ENCODE measurements at regions not wholly inside any gene's neighbourhood (a gene's known extent, or its start where the extent isn't known, plus 50 kb on each side); places are given as distances from the start of the nearest gene placed in this dataset.

DNA sequence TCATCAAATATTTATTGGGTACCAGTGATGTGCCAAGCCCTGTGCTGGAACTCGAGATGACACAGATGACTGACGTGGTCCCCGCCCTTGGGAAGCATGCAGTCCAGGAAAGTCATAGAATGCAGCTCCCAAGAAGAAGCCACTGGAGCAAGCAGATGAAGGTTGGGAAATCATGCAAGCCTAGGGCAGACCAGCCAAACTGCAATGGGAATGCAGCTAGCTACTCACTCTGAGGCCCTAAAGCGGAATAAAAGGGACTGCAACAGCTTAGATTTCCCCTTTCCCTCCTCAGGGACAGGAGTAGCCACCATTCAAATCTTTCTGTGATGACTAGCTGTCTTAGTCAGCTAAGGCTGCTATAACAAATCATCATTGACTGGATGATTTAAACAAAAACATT is 152.2 kb downstream of the MAFB start:
- no peak for DNase-seq

DNA sequence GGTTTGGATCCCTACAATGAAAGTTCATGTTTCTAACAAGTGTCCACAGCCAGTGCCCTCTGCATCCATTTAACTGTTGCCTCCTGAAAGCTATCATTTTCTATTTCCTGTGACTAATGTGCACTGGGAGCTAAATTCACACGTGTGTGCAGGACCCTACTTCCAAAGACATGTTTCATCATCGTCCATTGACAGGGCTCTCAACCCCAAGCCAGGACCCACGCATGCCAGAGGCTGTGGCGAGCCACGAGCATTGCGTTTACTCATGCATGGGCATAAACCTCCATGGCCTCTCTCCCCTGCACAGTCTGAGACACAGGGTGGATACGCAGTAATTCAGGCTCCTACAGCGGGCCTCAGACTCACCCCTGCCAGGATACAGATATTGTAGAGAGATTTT is 153.2 kb downstream of the MAFB start:
- DNase-seq: no peak

DNA sequence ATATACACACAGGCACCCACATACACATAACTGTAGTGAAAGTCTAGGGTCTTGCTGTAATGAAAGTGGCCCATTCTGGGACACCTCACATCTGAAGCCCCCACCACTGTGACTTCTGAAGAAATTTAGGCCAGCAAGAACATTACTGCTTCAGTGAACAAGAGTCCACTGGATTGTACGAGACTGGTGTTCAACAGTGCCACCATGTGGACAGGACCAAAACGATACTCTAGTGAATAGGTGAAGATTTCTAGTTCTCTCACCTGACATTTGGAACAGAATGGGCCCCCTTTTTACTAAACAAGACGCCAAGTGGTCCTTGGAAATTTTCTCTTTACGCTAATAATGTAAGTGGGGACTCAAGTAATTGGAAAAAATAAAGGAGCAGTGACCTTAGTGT is 156.9 kb downstream of the MAFB start:
- DNase-seq: no peak

DNA sequence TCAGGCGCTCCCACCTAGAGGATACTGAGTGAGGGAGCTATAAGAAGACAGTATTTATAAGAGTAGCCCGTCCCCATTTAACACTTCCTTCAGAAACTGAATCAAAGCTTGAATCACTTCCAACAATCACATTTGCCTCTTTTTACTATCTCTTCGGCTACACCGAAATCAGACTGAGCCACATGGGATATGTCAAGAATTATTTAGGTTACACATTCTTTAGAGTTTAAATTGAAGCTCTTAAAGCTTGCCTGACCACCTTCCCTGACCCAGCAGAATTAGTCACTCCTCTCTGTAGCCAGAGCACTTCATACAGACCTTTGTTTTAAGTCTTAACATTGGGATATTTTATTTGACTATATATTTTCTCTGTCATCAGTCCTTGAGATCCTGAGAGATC is 163.7 kb downstream of the MAFB start:
- no peak for DNase-seq

DNA sequence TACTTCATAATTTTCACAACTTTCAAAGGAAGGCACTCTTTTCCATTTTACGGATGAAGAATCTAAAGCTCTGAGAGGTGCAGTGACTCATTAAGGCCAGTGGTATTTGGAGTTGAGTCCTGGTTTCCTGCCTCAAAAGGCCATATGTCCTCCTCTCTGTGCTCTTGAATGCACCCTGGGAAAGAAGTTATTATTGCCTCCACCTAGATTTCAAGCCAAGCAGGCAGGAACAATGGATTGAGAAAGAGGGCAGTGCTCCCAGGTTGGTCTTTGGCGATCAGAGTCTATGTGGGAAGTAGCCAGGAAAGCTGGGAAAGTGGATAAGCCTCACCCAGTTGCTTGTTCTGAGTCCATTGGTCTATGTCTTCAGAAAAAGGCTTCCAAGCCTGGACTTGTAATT is 165.0 kb downstream of the MAFB start:
- DNase-seq: no peak

DNA sequence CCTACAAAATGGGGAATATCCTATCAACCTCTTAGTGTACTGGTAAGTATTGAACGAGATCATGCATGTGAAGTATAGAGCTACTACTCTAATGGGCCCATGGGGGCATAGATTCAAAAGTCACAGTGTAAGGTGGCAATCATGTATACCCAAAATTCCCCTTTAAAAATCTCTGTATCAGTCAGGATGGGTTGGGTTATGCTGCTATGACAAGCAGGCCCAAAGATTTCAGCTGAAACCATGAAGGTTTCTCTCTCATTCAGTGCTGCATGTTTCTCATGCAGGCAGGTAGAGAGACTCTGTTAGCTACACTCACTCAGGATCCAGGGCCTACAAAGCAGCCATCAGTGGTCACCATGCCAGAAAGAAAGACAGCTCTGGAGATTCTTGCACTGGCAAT is 166.6 kb downstream of the MAFB start:
- DNase-seq: no peak

DNA sequence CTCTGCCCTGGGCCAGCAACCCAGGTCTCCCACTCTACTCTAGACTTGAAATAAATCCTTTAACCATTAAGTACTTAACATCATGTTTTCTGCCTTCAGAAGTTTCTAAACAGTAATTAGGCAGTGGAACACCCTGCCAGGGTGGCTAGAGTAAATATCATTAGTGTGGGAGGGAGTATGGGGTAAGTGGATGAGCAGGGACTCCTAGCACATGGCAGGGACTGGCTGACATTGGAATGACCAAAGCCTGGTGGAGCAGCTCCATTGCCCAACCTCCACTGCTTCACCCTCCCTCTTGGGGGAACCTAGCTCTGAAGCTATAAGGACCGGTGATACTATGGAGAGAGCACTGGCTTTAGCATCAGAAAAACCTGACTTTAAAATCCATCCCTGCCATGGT is 167.1 kb downstream of the MAFB start:
- DNase-seq: no peak

DNA sequence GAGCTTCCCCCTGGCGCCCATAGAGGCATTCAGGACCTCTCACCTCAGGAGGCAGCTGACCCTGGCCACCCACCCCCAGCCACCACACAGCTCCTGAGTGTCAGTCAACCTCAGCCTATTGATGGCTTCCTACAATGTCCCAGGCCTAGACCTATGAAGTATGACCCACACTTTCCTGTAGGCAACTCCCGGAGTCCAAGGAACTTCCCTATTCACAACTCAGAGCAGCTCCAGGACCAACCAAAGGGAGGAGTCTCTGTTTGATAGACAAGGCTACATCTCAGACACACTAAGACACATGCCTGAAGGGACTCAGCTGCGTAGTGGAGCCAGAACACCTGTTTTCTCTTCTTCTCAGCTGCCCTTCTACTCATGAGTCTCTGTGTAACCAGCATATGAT is 169.1 kb downstream of the MAFB start:
- no peak for DNase-seq

DNA sequence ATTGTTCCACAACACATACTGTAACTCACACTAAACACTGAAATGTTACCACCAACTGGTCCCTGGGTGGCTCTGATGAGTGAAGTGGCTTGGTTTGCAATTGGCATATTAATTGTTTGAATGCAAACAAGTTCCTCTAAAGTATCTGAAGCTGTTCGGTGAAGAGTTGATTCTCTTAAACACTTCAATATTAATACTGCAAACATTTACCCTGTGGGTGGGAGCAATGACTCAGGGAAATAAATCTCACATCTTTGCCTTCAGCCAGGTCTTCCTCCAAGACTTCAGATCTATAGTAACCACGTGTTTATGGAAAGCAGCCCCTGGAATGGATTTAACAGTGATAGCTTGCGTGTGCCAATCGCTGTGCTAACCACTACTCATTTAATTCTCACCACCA is 176.0 kb downstream of the MAFB start:
- no peak for DNase-seq

DNA sequence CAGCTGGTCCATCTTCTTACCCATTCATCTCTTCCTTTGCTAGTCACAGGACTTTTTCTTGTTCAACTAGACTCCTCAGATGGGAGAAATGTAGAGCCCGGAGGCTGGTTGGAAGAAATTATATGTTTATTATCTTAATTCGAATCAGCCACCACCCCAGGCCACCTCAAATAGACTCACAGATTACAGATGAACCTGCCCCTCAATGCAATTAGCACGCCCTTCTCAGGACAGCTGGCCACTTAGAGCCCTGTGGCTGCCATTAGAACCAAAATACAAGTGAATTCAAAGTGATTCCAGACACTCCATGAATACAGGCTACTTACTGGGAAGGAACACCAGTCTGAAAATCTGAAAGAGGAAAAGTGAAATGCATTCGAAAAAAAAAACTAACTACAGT is 176.4 kb downstream of the MAFB start:
- no peak for DNase-seq

DNA sequence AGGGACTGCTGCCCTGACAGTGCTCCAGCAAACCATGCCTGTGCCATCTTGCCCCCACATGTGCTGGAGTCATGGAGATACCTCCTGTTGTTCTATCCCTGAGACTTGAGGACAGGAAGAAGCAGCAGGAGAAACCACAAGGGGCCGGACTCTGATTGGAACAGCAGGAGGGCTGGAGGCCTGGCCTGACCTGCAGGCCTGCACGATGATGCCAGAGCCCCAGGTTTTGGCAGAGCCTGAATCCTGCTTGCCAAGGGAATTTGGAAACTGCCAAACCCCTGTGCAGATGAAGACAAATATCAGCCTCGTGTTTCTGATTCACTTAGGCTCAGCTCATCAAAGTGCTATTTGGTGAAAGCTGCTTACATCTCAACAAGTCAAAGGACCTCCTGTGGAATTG is 177.6 kb downstream of the MAFB start:
- no peak for DNase-seq

DNA sequence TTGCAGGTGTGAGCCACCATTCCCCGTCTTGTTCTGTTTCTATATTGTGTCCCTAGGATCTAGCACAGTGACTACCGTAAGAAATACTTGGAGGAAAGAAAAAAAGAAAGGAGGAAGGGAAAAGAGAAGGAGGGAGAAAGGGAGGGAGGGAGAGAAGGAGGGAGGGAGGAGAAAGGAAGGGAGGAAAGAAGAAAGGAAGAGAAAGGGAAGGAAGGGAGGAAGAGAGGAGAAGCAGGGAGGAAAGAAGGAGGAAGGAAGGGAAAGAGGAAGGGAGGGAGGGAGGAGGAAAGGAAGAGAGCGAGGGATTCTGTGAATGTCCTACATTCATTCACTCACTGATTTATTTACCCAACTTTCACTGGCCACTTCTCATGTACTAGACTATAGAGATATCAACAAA is 178.4 kb downstream of the MAFB start:
- DNase-seq: no peak

DNA sequence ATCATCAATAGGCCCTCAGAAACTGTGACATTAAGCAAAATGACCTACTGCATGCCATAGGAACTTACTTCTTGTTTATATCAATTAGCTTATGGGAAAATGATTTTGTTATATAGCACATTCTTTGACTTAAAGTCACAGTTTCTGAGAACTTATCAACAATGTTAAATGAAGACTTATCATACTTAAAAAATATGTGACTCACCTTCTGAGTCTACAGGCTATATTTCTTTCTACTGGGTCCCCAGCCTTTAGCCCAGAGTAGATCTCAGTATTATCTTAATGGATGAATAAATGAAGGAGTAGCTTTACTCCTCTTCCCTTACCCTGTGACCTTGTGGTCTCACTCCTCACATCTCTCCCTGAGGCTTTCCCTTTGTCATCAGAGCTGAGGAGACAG is 180.2 kb downstream of the MAFB start:
- no peak for DNase-seq

DNA sequence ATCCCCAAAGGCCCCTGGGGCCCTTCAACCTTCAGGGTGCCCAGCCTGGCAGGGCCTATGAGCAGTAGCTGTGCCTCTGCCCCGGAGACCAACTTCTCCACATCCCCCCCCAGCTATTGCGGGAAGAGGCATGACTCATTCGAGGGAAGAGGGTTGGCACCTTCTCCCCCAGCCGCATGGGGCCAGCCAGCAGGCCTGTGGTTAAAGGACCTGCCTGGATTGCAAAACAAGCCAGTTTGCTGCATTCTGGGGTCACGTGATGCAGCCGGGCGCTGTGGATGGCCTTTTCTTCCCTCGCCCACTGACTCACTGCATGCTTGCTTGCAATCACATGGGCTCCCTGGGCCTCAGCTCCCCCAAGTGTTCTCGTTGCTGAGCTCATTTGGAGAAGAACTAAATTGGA is 182.5 kb downstream of the MAFB start:
- DNase-seq: no peak

DNA sequence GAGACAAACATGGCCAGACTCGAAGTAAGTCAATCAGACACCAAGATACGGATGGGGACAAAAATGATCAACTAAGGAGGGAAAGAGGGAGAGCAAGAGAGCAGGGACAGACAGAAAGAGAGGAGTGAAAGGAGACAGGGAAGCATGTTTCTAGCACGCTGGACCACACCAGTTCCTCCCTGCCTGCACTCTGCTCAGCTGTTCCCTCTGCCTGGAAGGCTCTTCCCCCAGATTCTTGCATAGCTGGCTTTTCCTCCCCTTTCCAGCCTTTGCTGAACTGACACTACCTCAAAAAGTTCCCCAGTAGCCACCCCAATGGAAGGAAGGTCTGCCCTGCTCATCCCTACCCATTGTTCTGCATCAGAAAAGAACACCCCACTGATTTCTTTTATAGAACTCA is 185.9 kb downstream of the MAFB start:
- no peak for DNase-seq

DNA sequence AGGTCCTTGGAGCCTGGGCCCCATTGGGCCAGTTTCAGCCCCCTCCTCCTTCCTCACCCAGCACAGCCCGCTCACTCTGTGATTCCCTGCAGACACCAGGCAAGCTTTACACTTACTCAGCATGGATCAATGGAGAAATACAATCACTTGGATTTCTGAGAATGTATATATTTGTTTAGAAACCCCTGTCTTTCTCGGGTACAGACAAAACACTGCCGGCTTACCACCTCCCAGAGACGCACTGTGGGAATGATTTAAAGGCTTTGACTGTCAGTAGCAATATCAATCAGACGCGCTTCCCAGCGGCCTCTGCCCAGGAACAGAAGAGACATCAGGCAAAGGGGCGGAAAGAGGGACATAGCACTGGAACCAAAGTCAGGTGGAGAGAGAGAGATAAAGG is 186.5 kb downstream of the MAFB start:
- DNase-seq: no peak

DNA sequence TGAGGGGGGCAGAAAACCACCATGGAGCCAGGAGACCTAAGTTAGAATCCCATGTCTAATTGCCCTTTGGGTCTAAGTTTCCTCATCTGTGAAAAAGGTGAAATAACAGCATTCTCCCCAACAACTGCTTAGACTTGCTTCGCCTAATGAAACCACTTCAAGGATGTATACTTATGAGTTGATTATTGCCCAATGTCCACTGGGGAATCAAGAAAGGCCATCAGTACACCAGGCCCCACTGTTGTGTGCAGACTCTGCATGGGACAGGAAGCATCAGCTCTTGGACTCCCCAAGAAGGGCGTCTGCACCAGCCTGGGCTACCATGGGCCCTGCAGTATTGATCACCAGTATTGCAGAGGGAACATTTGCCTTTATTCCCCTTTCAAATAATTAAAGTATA is 189.6 kb downstream of the MAFB start:
- DNase-seq: no peak

DNA sequence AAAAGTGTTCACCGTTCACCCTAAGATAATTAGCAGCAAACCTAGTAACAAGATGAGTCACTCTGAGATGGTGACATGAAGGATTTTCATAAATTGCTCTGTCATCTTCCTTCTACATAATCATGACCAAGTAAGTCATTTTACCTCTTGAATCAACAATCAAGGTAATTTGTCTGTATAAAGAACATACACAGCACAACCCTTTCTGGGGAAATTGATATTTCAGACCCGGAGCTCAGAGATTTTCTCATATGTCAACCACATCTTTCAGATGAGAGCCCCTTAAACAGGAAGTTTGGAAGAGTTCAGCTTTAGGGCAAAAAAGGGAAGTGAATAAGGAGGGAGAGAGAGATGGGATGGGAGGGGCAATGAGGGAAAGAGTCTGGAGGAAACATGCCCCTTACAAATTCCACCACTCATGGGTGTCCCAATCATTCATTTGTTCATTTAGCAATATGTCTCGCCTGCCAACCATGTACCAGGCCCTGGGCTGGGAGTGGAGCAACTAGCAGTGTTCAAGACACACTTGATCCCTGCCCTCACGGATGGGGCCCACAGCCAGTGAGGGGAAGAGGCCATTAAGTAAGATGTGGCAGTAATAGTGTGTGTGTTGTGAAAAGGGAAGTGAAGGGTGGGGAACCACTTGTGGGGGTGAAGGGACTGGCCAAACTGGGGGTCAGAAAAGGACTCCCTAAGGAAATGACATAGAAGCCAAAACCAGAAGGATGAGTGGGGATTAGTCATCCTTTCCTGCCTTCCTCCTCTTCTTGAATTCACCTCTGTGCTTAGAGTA is 190.9 kb downstream of the MAFB start:
- DNase-seq: no peak

DNA sequence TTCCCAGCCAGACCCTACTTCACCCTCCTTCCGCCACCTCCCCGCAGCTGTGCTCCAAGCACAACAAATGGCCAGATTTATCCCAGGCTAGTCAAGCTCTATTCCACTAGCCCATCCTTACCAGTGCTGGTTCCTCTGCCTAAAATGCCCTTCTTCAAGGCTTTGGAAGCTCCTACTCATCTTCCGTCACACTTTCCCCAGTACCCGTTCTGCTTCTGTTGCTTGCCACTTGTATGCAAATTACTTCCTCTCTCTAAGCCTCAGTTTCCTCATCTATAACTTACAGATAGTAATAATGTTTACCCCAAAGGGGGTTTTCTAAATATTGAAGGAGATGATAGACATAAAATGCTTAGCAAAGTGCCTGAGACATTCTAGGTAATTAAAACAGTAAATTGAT is 193.1 kb downstream of the MAFB start:
- no peak for DNase-seq

DNA sequence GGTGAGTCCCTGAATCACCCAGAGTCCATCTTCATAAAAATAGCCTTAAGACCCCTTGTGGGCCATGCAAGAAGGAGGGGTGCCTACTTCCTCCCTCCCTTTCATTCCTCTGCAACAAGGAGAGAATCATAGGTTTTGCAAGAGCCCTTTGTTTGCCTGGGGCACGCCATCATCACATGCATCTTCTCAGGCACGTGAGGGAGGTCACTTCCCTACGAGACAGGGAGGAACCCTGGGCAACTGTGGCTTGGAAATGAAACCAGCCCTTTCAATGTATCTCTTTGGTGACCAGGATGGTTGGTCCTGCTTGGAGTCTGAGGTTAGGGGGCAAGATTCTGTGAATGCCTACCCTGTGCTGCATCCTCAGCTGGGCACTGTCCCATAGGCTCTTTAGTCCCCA is 194.8 kb downstream of the MAFB start:
- DNase-seq: no peak

DNA sequence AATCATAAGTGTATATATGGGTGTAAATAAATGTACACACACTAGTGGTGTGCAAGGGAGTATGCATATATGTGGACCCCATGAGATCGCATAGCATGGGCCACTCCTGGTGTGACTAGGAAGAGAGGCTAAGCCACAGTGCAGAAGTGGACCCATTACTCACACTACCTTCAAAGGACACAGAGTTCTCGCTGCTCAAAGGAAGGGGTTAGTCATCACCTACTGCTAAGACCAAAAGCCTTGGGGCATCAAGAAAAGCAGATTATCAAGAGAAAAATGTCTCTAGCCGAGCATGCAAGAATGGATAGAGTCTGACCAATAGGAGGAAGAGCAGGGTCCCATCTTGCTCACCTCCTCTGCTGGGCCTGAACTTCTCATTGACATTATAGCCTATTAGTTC is 195.5 kb downstream of the MAFB start:
- DNase-seq: no peak

DNA sequence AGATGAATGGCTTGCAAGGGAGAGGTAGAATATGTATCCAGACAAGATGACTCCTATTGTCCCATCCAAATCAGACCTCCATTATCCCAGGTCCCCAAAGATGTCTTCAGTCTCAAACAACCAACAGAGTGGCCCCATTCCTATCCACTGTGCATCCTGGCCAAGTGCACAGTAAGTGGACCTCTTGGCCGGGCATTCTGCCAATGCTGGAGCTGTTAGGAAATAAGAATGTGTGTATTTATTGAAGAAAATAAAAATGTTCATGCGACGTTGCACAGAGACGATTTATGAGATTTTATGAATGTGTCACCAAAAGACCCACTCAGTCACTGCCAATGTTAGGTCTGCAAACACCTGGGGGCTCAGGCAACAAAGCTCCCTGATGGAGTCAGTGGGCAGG is 196.0 kb downstream of the MAFB start:
- DNase-seq: no peak

DNA sequence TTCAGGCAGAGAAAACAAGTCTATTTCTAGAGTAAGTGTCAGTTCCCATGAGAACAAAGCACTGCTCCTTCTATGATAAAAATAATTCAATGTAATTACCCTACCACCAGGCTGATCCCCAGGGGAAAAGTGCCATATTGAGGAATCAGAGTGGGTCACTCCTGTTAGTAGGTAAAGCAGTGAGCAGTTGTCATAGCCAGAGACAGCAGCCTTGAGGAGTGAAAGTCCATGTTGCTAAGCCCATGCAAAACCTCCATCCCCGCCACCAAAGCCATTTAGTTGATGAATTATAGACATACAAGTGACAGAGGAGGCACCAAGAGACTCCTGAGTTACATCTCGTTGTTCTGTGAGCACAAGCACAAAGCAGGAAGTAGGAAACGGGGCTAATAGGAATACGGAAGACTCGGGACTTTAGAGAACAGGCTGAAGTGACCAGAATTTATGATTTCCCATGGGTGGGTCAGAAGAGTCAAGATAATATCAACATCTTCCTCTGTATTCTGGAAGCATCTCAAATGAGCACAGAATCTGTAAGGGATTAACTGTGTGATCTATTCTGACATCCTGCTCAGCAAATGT is 197.9 kb downstream of the MAFB start:
- no peak for DNase-seq

DNA sequence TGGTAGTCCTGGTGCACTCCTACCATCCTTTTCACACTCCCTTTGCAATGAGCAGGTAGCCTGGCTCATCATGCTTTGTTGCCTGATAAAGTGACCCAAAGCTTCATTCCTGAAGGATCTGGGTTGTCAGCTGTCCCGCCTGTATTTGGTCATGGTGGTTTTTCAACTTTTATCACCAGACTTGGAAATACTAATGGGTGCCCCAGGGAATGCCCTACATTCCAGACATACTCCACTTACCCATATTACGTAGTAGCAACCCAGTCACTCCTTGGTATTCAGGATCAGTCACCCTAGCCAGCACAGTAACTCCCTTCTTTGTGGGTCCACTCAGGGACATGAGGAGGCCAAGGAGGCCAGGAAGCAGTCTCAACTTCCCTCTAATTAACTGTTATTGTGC is 199.2 kb downstream of the MAFB start:
- DNase-seq: no peak

DNA sequence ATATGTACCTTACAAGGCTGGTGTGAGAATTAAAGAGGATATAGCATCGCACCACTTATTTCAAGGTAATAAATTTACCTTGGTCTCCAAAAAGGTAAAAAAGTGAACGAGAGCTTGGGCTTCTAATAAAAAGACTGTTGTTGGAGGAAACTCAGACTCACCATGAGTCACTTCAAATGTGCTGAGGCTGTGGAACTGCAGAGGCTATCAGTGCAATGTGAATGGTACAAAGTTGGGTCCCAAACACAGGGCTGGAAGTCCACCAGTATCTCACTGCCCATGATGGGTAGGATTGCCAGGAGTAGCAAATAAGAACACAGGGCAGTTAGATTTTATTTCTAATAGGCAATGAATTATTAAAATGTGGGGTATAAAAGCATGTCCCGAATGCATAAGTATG is 200.6 kb downstream of the MAFB start:
- DNase-seq: no peak
